Daoy (cell line): ENCODE measurements at regions not wholly inside any gene's neighbourhood (a gene's known extent, or its start where the extent isn't known, plus 50 kb on each side); places are given as distances from the start of the nearest gene placed in this dataset.
"Not testable (repeated sequence)": the region's sequence is repeated elsewhere in the genome, so short reads cannot be mapped to it uniquely, and the experiment has no call there.

Experiments used
- DNase-seq: peaks from one replicate; pipeline ENCODE4 v3.0.0-alpha.2; 2015; ENCODE audit warnings: low read depth

- no peak for DNase-seq
Observed at GRCh38 chr12:124674937-124675336, 107.5 kb upstream of the NCOR2 start.

DNA sequence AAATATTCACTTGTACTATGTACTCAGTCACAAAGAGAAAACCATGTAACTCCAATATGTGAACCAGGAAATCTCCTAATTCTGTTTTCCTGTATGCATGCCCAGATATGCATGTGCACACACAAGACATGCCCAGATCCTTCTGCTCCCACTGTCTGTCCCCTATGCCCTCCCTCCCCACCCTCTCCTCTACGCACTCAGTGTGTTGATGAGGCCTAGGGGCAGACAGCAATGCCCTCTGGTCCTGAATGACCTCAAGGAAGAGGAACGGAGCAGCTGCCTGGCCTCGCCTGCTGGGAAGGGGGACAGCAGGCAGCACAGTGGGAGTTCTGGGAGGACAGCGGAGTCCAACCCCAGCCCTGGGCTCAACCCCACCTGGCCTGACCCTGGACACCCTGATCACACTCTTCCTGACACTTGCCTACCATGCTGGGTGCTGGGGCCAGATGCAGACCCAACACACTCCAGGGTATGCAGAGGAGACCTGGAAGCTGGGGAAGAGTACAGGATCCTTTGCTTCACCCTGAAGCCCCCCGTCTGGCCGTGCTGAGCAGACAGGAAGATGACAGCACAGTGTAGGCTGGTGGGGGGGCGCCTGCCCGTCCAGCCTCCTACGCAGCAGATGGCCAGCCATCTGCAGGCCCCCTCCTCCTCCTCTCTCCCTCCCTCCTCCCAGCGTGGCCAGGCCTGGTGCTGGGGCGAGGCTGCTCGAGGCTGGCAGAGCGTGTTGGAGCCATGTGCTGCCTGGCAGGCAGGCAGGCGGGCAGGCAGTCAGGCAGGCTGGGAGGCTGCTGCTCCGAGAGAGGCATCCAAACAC is 106.6 kb upstream of the NCOR2 start:
- DNase-seq = no peak

GRCh38 chr12:124669271-124669721 is 101.9 kb upstream of the NCOR2 start:
- not testable (repeated sequence) for DNase-seq

GRCh38 chr12:124668602-124669001 is 101.2 kb upstream of the NCOR2 start:
- DNase-seq = no peak

DNA sequence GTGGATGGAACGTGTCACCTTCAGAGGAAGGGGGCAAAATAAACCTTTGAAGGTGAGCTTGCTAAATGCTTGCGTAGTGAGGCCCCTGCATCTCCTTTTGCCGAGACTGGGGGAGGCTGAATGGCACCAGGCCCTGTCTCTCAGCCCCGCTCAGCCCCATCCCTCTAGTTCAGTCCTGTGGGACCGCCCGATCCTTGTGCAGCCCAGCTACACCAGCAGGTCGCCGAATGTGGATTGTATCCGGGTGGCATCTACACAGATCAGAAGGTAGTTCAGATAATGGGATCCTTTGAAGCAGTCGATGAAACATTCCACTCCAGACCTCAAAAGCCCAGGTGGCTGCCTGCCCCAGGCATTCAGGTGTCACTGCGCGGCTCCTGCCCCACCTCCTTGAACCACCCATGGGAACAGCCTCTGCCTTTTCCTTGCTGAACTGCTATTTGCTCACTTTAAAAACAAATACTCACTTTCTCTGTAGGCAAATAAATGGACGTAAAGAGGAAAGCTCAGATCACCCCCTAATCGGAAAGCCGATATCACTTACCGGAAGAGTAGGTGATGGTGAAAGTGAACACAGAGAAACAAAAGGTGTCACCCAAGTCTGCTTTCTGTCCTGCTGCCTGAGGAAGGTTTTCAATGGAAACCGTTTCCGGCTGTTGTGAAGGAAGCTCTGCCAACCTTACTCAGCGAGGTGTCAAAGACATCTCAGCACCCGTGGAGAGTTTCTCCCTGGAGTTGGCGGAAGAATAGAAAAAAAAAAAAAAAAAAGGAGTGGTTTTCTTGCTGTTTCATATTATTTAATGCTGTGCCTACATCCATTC is 100.3 kb upstream of the NCOR2 start:
- DNase-seq = no peak

DNA sequence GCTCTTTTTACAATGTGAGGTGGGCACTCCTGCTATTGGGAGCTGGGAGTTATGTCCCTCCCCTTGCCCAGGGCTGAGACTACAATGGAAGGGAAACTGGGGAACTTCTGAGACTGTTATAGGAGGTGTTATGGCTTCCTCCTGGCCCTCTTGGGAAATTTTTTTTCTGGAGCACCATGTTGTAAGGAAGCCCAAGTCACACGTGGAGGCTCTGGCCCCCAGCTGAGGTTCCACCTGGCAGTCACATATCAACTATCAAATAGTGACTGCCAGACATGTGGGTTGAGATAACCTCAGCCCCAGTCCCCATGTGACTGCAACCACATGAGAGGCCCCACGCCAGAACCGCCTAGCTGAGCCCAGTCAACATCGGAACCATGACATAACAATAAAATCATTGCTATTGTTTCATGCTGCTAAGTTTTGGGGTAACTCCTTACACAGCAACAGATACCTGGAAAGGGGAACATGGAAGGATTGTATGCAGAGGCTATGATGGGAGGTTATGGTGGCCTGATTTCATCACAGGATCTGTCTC is 99.4 kb upstream of the NCOR2 start:
- no peak for DNase-seq

- DNase-seq = no peak
Observed at GRCh38 chr12:124665511-124665910, 98.1 kb upstream of the NCOR2 start.

DNA sequence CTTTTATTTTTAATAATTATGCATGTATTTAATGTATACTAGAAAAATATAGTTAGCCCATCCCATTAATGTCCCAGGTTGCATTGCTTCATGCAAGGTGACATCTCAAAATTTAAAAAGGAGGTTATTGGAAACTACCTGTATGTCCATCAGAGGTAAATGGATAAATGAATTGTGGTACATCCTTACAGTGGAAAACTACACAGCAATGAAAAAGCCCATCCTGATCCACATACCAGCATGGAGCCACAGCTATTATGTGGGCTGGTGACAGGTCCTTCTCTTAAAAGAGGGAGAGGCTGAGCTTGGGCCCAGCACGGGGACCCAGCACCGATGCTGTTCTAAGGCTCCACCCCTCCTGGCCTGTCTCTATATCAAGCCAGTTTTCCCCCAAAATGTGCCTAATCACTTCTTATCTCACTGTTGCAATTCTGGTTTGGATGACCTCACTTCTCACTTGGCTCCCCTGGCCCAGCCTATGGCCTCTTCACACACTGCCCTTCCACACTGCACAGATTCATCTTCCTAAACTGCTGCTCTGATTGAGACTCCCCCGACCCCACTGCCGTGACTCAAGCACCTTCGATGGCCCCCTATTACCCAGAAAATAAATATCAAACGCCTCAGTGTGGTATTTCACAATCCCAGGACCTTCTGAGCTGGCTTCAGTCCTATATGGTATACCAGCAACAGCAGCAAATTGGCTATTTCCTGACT is 97.1 kb upstream of the NCOR2 start:
- DNase-seq = no peak

GRCh38 chr12:124663771-124664366 is 96.5 kb upstream of the NCOR2 start:
- DNase-seq = no peak

GRCh38 chr12:124663206-124663605 is 95.8 kb upstream of the NCOR2 start:
- no peak for DNase-seq

DNA sequence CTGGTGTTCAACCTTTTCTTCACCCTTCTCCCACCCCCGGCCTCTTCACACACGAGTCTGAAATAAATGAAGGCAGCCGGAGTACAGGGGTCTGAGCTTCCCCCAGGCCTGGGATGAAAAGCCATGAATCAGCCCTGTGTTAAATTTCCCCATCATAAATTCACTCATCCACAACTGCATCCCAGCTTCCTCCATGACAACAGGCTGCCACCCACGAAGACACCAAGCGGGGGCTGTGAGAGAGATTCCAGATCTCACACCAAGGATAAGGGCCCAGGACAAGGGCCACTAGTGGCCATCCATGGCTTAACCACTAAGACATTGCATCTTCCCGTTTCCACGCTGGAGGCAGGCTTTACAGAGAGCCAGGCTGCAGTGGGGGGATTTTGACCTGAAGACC is 93.9 kb upstream of the NCOR2 start:
- DNase-seq = peak; percentile 41

GRCh38 chr12:124660851-124661250 is 93.4 kb upstream of the NCOR2 start:
- DNase-seq = no peak

DNA sequence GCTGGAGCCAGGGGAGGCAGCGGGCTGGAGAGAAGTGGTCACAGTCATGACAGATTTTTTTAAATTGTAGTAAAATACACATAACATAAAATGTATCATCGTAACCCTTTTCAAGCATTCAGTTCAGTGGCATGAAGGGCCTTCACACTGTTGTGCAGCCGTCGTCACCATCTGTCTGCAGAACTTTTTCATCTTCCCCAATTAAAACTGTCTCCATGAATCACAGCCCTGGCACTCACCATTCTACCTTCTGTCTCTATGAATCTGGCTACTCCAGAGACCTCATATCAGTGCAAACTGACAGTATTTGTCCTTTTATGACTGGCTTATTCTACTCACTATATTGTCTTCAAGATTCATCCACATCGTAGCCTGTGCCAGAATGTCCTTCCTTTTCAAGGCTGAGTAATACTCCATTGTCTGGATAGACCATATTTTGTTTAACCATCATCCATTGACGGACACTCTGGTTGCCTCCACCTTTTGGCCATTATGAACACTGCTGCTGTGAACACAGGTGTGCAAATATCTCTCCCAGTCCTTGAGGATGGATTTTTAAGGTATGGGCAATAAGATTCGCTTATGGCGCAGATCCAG is 91.5 kb upstream of the NCOR2 start:
- no peak for DNase-seq

DNA sequence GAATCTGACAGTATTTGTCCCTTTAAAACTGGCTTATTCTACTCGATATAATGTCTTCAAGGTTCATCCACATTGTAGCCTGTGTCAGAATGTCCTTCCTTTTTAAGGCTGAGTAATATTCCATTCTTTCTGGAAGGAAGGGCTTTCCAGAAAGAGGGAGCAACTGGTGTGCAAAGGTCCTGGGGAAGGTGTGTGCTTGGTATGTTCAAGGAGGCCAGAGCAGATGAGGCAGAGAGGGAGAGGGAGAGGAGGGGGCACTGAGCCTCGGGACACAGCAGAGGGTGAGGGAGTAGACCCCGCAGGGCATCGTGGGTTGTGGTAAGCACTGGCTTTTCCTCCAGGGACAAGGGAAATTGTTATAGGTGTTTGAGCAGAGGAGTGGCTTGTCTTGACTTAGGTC is 90.9 kb upstream of the NCOR2 start:
- no peak for DNase-seq

DNA sequence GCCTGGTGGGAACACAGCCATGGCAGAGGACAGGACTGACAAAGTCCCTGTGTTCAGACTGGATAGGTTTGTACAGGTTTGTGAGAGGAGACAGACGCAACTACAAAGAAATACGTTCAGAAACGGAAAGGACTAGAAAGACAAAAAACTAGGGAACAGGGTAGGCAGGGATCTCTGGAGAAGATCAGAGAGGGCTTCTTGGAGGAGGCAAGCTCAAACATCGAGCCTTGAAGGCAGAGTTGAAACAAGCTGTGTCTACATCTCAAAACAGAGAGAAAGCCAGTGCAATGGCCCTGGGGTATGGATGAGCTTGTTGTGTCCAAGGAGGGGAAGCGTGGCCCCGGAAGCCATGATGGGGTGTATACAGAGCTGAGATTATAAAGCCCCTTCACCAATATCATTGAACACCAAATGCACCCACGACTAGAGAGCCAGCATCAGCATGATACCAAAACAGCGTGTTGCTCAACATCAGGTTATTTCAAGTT is 89.6 kb upstream of the NCOR2 start:
- DNase-seq = no peak

DNA sequence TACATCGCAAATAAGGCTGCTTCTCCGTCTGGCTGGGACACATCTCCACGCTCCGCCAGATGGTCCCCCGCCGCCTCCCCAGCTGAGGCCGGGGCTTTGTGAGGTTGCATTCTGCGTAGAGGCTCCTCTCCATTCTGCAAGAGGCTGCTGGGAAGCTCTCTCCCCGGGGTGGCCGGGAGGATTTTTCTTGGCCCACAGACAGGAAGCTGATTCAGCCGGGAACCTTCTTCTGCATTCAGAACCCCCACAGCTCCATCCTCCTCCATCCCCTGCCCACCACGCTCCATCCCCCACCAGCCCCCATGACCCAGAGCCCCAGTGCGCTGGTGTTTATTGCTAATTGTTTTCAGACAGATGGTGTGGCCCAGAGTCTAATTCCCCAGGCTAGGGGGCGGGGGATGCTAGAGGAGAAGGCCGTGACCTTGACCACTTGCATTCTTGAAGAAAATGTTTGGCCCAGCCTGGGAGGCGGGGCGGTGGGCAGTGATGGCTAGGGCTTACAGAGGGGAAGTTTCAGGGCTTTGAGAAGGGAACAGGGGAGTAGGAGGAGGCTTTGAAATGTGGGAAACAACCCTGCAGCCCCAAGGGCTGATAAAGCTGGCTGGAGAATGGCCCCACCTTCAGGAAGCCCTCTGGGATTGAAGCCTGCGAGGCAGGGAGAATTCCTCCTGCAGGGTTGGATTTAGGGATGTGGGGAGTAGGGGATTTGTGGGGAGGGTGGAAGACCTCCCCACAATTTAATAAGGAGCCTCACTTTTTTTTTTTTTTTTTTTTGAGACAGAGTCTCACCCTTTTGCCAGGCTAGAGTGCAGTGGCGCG is 88.5 kb upstream of the NCOR2 start:
- peak; percentile 84 for DNase-seq

GRCh38 chr12:124655048-124655697 is 87.8 kb upstream of the NCOR2 start:
- DNase-seq = peak; percentile 44

DNA sequence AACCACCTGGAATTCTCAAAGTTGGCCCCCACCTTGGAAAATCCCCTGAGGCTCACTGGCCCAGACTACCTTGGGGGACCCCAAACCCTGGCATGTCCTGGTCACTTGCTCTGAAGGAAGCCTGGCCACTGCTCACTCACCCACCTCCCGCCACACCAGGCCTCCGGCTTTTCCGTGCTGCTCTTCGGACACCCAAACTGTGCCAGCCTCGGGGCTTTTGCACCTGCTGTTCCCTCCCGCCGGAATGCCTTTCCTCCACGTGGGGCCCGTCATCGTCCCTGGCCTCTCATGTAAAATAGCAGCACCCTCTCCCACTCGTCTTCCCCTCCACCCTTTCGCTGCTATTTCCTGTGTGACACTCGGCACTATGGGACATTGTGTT is 87.2 kb upstream of the NCOR2 start:
- DNase-seq = no peak

DNA sequence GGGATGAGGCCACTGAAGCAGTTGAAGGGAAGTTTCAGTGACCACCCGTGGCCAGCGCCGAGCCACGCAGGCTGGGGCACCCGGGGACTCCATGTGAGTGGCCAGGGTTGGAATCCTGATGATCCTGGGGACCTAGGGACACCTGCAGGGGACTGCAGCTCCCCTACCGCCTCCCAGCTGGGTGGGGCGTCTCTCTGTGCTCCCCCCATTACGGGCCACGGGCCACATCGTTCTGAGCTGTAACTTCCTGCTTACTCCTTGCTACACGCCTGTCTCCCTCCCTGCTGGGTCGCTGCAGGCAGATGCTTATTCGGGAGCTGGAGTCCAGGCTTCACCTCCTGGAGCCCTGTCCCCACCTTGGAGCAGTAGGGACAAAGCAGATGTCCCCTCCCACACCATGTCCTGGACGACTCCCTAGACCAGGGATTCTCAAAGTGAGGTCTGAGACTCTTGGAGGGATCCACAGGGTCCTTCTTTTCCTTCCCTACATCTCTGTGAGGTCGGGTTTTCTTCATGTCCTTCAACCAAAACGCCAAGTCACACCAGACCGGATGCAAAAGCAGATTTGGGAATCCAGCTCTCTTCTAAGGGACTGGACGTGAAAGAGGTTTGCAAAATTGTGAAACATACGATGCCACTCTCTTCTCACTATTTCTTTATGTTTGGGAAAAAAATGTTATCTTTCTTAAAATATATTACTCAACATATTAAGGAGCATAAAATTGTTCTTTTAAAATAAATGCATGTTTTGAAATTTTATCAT is 85.9 kb upstream of the NCOR2 start:
- DNase-seq = peak; percentile 32
